IMR-90 (cell line): ENCODE measurements at regions not wholly inside any gene's neighbourhood (a gene's known extent, or its start where the extent isn't known, plus 50 kb on each side); places are given as distances from the start of the nearest gene placed in this dataset.

ENCODE experiments used
- BHLHE40 ChIP-seq: fragments of 150-350 bp; IDR thresholded peaks from 2 replicates; pipeline ENCODE4 v1.6.1; 2016; ENCODE audit warnings: mild to moderate bottlenecking, low read depth, low read length
- CEBPB ChIP-seq: IDR thresholded peaks from 2 replicates; pipeline ENCODE4 v1.6.1; 2012; ENCODE audit warnings: low read depth, low read length, improper control_type of control experiment
- CHD1 ChIP-seq: IDR thresholded peaks from 2 replicates; pipeline ENCODE4 v1.6.1; 2012; ENCODE audit warnings: low read depth, low read length, improper control_type of control experiment
- CTCF ChIP-seq: conservative IDR thresholded peaks from 2 replicates; pipeline ENCODE4 v1.5.1; 2012; ENCODE audit warnings: mild to moderate bottlenecking, low read depth, low read length, improper control_type of control experiment
- FOS ChIP-seq: fragments of 150-350 bp; IDR thresholded peaks from 2 replicates; pipeline ENCODE4 v1.6.1; 2016; ENCODE audit warnings: low read depth, low read length
- MAZ ChIP-seq: IDR thresholded peaks from 2 replicates; pipeline ENCODE4 v1.6.1; 2012; ENCODE audit warnings: low read depth, mild to moderate bottlenecking, low read length, improper control_type of control experiment, moderate library complexity, borderline replicate concordance
- POLR2A ChIP-seq: IDR thresholded peaks from 2 replicates; pipeline ENCODE4 v1.6.1; 2012; ENCODE audit warnings: mild to moderate bottlenecking, low read depth, low read length
- RFX5 ChIP-seq: IDR thresholded peaks from 2 replicates; pipeline ENCODE4 v1.8.0; 2012; ENCODE audit warnings: low read depth, mild to moderate bottlenecking, low read length, moderate library complexity
- SMC3 ChIP-seq: fragments of 150-350 bp; IDR thresholded peaks from 2 replicates; pipeline ENCODE4 v1.6.1; 2016; ENCODE audit warnings: low read depth, mild to moderate bottlenecking, antibody characterized with exemption, low read length, moderate library complexity

GRCh38 chr6:44650947-44651346 lies 263.4 kb downstream of the CDC5L start:
- TF ChIP-seq SMC3 (no peak), CTCF (no peak), BHLHE40 (no peak), CEBPB (no peak), CHD1 (no peak), POLR2A (no peak), RFX5 (no peak), FOS (no peak), MAZ (no peak)
